HG03139 (cell line): ENCODE measurements at regions not wholly inside any gene's neighbourhood (a gene's known extent, or its start where the extent isn't known, plus 50 kb on each side); places are given as distances from the start of the nearest gene placed in this dataset.
"Not testable (repeated sequence)": the region's sequence is repeated elsewhere in the genome, so short reads cannot be mapped to it uniquely, and the experiment has no call there.

Experiments
- ATAC-seq: cut with Tn5 transposase; IDR thresholded peaks from one replicate; pipeline ENCODE4 v1.9.1; 2021; ENCODE audit not compliant: unreplicated experiment

DNA sequence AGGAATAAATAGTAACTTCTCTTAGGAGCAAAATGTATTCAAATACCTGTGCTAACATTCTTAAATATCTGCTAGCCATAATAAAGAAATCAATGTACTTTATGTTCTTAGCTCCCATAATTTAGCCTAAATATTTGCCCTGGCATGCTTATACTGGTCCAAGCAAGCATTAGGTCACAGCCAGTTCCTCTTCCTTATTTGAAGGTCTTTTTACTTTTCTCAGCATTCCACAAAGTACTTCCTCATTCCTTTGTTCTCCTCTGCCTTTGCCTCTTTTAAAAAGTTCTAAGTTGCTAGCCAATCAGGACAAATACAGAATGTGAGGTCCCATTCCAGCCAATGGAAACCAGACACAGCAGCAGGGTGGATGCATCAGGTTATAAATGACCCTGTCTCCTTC is 102.9 kb upstream of the INTU start:
- not testable (repeated sequence) for ATAC-seq

DNA sequence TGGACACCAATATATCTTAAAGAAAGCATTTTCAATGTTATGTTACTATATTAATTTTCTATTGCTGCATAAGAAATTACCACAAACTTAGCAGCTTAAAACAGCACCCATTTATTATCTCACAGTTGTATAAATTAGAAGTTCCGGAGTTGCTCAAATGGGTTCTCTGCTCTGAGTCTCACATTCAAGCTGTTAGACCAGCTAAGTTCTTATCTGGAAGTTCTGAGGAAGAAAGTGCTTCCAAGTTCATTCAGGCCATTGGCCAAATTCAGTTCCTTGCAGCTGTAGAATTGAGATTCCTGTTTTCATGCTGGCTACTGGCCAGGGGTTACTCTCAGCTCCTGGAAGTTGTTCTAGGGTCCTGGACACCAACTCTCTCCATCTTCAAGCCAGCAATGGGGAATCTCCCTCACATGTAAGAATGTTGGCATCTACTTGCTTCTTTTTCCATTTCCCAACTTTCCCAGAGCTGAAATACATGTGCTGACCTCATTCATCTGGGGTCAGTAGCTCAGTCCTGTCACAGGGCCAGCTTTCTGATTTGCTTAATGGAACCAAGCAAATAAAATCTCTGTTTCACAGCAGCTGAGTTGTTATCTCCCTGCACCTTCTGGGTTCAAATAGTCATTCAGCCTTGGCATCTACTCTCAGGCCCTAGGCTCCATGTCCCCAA is 99.6 kb upstream of the INTU start:
- ATAC-seq, result no peak

DNA sequence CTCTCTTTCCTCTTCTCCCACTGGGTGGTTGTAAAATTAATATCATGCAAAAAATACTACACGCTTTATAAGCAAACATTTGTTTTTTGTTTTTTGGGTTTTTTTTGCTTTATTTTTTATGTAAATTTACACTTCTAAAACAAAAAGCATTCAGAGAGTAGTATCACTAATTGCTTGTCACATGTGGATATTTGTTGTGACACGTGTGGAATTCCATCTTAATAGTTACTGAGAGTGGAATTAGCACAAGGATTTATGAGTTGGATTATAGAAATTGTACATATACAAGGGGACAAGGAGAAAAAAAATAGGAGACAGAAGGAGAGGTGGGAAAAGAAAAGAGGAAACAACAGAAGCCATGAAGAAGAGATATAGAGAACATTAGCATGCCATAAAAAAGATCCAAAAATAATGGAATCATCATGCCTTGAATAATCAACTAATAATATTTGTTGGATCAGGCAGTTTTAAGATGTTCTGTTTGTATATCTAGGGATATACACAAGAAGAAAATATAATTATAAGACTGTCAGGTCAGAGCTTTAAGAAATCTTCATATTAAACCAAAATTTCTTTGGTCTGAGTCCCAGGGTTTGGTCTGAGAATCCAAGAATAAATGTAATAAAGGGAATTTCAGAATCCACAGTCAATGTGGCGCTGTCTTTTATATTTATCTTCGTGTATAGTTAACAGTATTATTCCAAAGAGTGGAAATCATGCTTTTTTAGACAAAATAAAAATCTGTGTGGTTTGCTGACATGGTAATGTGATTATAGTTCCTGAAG is 98.5 kb upstream of the INTU start:
- no peak for ATAC-seq

DNA sequence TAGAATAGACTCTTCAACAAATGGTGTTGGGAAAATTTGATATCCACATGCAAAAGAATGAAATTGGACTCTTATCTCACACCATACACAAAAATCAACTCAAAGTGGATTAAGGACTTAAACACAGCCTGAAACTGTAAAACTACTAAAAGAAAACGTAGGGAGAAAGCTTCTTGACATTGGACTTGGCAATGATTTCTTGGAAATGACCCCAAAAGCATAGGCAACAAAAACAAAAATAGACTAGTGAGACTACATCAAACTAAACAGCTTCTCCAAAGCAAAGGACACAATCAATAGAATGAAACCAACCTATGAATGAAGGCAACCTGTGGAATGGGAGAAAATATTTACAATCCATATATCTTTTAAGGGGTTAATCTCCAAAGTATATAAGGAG is 94.7 kb upstream of the INTU start:
- ATAC-seq, result no peak

DNA sequence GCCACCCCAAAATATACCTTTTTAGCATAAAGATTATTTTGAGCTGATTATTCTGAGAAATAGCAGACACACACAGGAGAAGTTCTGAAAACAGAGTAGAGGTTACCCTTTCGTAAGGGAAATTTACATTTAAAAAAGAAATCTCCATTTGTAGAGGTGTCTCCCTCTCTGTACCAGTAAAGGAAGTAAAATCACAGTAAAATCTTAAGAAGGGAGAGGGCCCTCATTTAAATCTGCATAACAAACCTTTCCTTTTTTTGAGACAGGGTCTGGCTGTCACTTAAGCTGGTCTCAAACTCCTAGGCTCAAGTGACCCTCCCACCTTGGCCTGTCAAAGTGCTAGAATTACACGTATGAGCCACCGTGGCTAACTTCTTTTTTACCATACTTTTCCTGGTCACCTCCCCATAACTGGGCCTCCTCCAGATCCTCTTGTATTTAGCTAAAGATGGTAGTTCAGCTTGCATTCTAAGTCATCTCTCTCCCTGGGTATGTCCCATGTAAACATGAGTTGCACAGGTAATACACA is 92.2 kb upstream of the INTU start:
- ATAC-seq, result no peak

DNA sequence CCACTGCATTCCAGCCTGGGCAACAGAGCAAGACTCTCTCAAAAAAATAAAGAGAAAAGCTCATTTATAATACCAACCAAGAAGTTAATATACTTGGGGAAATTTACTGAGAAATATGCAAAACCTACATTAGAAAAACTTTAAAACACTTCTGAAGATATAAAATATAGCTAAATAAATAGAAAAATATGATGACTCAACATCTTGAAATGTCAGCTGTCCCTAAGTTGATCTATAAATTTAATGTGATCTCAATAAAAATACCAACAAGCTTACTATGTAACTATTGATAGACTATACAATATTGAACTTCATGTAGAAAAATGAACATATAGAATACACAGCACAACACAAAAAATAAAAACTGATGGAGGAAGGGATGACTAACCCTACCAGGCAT is 87.5 kb upstream of the INTU start:
- ATAC-seq, result no peak

DNA sequence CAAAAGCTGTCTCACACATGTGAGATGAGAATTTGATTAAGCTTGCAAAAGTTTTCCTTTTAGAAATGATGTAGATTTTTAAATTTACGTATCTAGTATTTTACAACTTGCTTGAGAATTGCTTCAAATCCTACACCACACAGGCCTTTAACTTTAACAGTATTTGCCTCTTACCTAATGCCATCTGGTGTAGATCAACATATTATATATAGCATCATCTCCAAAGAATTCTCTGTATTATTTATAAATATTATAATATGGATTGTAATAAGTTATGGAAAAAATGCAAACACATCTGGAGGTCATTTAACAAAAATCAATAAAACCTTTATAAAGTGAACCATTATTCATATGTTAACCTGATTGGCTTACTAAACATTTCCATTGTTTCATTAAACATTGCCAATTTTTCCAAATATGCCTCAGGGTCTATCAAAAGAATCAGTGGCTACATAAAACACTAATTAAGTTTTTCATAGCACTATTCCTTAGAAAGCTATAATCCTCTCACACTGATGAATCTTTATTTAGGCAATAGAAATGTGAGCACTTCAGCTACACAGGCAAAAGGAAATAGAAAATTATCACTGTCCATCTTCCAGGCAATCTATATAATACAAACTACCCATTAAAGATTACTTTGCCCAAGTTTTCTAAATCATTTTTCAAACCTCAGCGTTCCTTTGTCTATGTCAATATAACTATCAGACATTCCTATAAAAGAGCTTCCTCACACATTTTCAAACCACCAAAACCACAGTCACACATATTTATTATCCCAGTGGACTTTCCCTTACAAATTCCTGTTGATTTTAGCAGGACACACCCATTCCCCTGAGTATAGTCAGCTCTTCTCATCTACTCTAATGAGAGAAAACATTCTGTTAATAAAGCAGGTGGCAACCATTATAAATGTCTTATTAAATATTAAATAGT is 83.5 kb upstream of the INTU start:
- ATAC-seq, result no peak

DNA sequence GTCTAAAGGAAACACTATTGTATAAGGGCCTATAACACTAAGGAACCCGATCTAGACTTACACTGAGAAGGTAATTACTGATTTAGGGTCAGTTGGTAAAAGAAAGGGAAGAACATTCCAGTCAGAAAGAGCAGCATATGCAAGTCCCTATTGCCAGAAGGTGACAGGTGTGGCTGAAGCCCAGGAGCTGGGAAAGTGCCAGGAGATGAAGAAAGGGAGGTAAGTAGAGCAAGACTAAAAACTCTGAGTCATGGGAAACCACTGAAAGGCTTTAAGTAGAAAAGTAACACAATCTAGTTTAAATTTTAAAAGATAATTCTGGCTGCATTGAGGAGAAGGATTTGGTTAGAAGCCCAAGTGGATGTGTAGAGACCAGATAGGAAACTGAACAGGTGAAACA is 77.7 kb upstream of the INTU start:
- no peak for ATAC-seq

DNA sequence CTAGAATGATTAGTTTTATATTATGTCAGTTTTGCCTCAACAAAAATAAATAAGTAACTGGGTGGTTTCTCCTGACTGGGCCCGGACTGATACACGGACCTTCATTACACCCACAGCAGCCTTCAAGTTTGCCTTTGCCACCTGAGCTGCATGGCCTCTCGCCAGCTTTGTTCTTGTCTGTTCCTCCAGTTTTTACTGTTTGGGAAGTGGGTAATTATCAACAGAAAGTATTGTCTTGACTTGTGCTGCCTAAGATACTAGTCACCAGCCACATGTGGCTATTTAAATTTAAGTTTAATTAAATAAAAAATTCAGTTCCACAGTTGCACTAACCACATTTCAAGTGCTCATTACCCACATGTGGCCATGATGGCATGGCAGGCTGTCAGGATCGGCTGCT is 74.7 kb upstream of the INTU start:
- no peak for ATAC-seq

DNA sequence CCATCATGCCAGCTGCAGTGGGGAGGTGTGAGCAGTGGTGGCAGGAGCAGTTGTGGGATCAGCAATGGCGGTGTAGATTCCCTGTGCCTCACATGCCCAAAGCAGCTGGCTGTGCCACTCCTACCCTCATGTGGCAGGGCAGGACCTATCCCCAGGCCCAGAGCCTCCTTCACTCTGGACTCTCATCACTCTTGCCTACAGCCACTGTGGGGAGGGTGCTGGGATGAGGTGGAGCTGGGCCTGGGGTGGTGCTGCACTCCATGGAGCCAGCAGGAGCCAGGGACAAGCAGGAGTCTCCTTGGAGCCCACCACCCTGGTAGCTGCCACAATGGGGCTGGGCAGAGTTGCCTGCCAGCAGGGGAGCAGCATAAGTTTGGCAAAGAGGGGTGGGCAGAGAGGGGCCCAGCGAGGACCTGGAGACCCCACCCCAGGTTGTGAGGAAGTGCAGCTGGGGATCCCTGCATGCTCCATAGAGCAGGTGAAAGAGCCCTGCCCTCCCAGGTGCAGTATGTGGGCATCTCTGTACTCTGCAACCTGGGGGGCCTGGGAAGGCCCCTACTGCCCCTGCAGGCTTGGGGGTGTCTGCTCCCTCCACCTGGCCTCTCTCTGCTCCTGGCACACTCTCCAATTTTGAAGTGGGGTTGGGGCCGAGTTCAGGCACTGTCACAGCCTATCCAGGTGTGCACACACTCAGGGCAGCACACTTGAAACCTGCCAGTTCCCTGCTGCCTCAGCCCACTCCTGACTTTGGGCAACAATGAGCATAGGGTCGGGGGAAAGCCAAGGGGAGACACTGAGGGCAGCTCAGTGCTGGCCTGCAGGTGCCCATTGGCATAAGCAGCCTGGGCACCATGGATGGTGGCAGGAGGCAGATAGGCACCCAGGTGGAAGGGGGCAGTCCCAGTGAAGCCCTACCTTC is 74.0 kb upstream of the INTU start:
- no peak for ATAC-seq

DNA sequence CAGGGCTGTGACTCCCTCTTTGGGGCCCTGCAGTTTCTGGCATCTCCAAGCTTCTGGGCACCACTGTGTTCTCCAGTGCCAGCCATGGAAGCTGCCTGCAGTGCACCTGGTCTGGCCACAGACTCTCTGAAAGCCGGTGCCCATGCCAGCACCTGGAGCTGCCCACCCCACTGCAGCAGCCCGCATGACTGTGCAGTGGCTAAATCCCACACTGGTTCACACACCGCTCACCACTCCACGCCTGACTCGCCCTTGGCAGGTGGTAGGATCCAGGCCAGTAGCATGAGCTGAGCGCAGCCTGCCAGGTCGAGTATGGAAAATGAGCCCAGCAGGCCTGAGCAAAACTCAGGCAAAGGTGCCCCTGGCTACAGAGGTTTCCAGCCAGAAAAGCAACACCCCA is 72.8 kb upstream of the INTU start:
- ATAC-seq, result no peak

DNA sequence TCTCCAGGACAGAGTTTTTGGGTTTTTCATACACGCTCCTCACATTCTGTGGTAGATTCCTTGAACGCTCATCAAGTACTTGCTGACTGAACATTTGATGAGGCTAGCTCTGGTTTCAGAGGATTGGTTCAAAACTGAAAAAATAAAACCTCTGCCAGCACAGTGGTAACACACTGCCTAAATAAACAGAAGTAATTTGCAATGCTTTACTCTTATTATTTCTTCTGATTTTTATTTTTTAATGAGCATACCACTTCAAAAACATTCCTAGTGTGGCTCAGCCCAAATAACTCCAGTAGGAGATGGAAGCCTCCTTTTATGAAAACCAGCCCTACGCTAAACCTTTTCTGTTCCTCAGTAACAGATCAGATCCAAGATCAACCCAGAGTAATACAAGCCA is 72.0 kb upstream of the INTU start:
- no peak for ATAC-seq

DNA sequence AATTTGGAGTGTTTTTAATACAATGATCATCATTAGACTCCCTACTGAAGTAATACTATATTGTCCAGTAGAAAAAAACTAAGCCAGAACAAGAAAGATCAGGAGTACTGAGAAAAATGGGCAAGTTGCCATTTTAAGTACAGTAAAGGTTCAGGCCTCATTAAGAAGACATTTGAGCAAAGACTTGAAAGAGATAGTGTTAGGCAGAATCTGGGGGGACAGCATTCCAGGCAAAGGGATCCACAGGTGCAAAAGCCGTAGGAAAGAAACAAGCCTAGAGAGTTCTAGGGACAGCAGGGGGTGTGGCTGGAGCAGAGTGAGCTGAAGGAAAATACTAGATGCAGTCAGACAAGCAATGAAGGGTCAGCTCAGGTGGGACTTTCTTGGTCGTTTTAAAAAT is 58.1 kb upstream of the INTU start:
- ATAC-seq, result no peak

DNA sequence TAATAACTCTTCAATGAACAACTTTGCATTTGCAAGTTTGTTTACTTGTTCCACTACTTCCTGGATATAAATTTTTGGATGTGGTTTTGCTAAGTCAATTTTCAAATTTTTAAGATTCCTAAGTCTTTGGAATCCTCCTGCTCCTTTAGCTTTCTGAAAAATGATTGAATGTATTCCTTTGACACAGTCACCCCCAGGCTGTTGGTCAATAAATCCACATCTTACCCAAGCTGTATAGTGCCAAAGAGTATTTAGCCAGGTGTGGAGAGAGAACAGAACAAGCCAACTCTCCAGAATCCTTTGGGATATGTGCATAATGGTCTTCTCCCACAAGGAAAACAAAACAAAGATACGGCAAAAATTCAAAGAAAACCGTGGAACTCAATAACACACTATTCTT is 56.9 kb upstream of the INTU start:
- ATAC-seq, result no peak

DNA sequence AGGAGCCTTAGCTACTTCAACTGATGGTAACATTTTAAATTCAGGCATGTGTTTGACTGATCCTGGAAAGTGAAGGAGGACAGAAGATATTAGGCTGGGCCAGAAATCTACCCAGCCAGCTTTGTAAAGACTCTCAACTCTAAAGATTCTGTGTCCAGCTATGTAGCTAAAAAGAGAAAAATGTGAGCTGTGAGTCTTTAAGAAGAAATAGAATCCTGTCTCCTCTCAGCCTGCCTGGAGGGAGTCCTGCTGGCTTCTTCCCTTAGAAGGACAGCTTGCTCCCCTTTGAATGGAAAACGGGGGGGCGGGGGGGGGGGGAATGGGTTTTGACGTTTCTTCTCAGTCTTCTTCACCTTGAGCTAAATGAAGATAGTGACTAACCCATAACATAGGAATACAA is 54.3 kb upstream of the INTU start:
- no peak for ATAC-seq

DNA sequence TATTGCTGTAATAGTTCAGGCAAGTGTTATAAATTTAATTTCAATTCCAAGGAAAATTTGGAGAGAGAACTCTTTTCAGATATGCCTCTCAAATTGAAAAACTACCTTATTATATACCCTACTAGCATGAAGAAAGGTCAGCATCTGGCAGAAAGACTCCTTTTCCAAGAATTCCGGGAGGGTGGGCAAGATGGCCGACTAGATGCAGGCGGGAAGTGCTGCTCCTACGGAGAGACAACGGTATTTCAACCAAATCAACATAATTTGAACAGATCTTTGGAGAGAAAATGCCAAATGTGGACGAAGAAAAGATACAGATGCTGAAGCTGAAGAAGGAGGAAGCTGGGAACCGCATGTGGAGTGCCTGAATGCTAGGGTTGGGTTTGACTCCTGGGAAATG is 53.8 kb upstream of the INTU start:
- ATAC-seq, result no peak

DNA sequence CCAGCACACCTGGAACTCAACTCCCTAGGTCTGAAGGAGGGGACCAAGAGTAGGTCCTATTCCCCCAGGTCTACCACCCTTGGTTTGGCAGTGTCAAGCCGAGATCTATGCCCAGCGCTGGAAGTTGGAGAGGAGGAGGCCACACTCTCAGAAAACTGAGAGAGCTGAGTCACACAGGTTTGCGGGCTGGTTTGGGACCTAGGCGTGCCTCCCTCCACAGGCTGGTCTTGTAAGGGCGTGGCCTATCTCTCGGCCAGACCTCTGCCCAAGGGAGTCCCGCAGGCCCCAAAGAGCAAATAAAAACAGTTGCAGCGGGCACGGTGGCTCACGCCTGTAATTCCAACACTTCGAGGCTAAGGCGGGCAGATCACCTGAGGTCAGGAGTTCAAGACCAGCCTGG is 52.9 kb upstream of the INTU start:
- no peak for ATAC-seq

DNA sequence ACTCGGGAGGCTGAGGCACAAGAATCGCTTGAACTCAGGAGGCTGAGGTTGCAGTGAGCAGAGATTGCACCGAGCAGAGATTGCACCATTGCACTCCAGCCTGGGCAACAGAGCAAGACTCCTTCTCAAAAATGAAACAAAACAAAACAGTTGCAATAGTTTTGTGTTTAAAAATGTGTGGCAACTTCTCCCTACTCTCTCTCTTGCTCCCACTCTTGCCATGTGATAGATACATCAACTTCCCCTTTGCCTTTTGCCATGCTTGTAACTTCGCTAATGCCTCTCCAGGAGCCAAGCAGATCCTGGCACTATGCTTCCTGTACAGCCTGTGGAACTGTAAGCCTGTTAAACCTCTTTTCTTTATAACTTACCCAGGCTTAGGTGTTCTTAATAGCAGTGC is 52.5 kb upstream of the INTU start:
- ATAC-seq, result no peak

DNA sequence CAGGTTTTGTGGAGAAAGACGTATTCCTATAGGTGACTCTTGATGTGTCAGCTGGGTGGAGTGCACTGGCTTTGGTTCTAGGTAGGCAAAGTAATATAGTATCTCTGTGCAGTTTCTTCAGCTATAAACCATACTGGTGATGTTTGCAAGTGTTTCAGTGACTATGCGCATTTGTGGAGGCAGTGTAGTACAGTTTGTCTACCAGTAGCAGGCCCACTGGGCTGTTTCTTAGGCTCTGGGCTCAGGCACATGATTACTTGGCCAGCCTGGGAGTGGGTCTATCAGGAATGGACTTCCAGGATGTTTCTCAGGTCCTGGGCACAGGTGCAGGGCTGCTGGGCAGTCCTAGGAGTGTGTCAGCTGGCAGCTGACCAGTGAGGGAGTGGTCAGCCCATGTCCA is 51.9 kb upstream of the INTU start:
- no peak for ATAC-seq
